HG02610 (cell line): ENCODE measurements at regions not wholly inside any gene's neighbourhood (a gene's known extent, or its start where the extent isn't known, plus 50 kb on each side); places are given as distances from the start of the nearest gene placed in this dataset.
"Not testable (repeated sequence)": the region's sequence is repeated elsewhere in the genome, so short reads cannot be mapped to it uniquely, and the experiment has no call there.

ENCODE experiments used
- ATAC-seq: cut with Tn5 transposase; IDR thresholded peaks from one replicate; pipeline ENCODE4 v1.9.1; 2021; ENCODE audit warnings: mild to moderate bottlenecking, moderate library complexity; ENCODE audit not compliant: unreplicated experiment

DNA sequence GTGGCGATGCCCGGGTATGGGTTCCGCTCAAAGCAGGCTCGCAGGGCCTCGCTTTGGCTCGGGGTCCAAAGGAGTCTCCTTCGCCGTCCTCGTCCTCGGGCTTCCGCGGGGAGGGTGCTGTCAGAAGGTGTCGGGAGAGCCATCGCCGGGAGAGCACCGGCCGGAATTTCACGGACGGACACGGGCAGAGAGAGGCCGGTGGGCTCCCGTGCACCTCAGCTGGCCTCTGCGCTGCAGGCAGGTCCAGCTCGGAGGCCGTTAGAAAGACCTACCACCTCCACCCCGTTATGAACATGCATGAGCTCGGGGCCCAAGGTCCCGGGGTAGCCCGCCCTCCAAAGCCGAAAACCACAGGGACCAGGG is 1846.0 kb upstream of the DEFB115 start:
- not testable (repeated sequence) for ATAC-seq

DNA sequence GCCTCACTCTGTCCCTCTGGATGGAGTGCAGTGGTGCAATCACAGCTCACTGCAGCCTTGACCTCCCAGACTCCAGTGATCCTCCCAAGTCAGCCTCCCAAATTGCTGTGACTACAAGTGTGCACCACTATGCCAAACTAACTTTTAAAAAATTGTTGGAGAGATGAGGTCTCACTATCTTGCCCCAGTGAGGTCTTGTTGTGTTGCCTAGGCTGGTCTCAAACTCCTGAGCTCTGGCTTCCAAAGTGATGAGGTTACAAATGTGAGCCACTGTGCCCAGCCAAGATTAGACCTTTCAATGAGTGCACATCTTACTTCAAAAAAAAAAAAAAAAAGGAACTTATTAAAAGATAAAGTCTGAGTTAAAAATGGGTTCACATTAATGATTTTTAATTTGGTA is 1838.1 kb upstream of the DEFB115 start:
- no peak for ATAC-seq

DNA sequence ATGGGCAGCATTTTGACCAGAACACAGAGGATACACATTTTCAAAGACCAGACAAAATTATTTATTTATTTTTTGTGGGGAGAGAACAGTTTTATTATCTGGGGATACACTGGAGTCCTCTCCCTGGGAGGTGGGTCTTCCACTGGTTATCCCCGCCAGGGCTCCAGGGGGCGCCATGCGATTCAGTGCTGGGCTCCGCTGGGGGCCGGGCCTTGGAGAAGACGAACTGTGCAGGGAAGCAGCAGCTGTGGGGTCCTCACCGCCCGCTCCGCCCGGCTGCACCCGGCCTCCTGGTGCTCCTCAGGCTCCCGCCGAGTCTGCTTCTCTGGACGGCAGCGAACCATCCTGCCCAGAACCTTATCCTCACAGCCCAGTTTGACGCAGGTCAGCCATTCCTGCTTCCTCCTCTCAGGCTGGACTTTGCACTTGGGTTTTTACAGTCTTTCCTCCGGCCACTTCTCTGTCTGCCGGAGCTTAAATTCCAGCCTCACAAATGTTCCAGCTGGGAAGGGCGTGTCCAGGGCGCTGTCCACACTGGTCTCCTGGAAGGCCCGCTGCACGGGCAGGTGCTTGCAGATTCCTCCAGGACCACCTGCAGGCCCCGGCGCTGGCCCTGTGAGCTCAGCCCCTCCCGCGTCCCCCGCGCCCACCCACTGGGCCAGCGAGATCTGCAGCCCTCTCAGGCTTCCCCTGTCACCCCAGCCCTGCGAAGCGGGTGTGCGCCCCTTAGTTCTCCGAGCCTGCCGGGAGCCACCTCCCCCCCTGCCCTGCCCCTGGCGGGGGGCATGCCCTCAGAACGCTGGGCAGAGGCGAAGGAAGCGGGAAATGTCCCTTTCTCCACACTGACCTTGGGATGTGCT is 1830.0 kb upstream of the DEFB115 start:
- no peak for ATAC-seq

DNA sequence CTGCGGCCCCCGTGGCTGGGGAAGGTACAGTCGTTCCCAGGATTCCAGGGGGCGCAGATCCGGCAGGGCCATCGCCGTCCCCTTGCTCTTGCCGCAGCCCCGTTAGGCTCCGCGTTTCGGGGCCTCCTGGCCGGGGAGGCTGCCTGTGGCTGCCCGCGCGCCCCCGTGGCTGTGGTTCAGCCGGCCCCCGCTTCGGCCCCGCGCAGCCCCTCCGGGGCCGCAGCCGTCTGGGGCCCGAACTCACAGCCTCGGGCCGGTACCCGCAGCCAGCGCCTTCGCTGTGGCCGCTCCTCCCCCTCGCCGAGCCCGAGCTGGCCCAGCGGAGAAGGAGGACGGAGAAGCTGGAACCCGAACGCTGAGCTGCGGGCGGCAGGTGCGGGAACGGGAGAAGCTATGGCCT is 1826.9 kb upstream of the DEFB115 start:
- no peak for ATAC-seq

DNA sequence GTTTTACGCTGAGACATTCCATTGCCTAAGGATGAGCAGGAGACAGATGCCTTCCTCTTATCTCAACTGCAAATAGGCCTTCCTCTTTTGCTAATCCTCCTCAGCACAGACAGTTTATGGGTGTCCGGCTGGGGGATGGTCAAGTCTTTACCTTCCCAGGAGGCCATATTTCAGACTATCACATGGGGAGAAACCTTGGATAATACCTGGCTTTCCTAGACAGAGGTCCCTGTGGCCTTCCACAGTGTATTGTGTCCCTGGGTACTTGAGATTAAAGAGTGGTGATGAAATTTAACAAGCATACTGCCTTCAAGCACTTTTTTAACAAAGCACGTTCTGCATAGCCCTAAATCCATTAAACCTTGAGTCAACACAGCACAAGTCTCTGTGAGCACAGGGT is 1816.7 kb upstream of the DEFB115 start:
- ATAC-seq = not testable (repeated sequence)

GRCh38 chr20:29443206-29443781 is 1814.2 kb upstream of the DEFB115 start:
- not testable (repeated sequence) for ATAC-seq

DNA sequence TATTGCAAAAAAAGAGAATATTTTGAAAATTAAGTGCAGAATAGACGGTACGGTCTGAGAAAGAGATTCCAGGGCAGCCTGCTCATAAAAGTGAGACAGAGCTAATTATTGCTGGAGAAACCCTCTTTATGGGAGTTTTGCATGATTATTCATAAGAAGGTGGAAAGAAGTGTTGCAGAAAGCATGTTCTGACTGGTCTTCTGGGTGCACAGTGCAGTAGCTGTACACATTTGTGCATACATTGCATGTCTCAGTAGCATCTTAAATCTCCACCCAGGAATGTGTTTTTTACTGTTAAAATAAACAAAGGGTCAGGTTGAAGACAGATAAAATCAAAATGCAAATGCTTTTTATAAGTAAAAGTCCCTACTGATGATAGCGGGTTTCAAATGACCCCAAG is 1813.6 kb upstream of the DEFB115 start:
- peak; percentile 81 for ATAC-seq

DNA sequence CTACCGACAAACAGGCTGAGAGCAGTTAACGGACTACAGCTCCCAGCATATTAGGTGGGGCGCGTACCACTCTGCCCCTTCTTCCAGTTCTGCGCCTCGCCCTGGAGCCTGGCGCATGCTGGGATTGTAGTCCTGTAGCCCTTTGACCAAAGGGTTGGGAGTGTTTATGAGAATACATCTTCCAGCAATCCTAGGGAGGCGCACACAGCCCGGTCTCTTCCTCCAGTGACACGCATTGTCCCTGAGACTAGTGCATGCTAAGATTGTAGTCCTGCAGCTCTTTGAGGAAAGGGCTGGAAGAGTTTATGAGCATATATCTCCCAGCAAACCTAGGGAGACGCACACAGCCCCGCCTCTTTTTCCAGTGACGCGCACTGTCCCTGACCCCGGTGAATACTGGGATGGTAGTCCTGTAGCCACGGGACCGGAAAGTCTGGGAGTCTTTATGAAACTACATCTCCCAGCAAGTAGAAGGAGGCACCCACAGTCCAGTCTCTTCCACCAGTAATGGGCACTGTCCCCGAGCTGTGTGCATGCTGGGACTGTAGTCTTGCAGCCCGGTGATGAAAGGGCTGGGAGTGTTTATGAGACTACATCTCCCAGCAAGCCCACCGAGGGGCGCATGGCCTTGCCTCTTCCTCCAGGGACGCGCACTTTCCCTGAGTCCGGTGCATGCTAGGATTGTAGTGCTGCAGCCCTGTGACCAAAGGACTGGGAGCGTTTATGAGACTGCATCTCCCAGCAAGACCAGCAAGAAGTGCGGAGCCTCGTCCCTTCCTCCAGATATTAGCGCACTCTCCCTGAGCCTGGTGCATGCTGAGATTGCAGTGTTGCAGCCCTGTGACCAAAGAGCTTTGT is 1812.2 kb upstream of the DEFB115 start:
- not testable (repeated sequence) for ATAC-seq

GRCh38 chr20:29447517-29448484 is 1809.7 kb upstream of the DEFB115 start:
- not testable (repeated sequence) for ATAC-seq

GRCh38 chr20:29448806-29449470 is 1808.5 kb upstream of the DEFB115 start:
- no peak for ATAC-seq

- ATAC-seq = no peak
Observed at GRCh38 chr20:29452186-29452585, 1805.3 kb upstream of the DEFB115 start.

GRCh38 chr20:29456987-29457693 is 1800.3 kb upstream of the DEFB115 start:
- ATAC-seq = not testable (repeated sequence)

GRCh38 chr20:29472606-29473005 is 1784.9 kb upstream of the DEFB115 start:
- no peak for ATAC-seq

DNA sequence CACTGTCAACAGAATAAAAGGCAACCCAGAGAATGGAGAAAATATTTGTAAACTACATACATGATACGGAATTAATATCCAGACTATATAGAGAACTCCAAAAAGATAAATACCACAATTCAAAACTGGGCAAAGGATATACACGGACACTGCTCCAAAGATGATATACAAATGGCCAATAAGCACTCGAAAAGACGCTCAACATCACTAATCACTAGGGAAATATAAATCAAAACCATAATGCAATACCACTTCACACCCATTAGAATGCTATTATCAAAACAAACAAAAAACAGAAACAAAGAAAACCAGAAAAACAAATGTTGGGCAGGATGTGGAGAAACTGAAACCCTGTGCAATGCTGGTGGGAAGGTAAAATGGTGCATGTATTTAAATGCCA is 1764.6 kb upstream of the DEFB115 start:
- ATAC-seq = not testable (repeated sequence)

GRCh38 chr20:29496767-29497166 is 1760.7 kb upstream of the DEFB115 start:
- not testable (repeated sequence) for ATAC-seq

GRCh38 chr20:29497261-29497671 is 1760.2 kb upstream of the DEFB115 start:
- ATAC-seq = peak; percentile 85

DNA sequence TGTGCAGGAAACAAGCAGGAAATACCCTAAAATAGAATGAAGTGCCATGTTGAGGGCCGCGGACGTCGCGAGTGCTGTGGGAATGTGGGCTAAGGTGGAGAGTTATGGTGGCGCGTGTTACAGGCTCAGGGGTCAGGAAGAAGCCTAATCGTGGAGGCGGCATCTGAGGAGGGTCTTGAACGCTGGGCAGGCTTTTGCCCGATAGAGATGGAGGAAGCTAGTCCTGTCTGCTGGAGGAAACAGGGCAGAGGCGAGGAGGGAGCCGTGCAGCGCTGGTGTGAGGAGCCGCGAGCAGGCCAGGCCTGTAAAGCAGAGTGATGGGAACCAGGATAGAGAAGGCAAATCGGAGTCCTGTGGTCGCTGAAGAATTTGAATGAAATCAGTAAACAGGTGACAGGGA is 1759.8 kb upstream of the DEFB115 start:
- not testable (repeated sequence) for ATAC-seq

DNA sequence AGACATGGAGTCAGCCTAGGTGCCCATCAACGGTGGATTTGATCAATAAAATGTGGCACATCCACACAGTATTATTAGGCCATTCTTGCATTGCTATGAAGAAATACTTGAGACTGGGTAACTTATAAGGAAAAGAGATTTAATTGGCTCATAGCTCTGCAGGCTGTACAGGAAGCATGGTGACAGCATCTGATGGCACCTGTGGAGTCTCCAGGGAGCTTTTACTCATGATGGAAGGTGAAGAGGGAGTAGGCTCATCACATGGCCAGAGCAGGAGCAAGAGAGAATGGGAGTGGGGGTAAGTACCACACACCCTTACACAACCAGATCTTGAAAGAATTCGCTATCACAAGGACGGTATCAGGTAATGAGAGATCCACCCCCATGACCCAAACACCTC is 1756.7 kb upstream of the DEFB115 start:
- ATAC-seq = not testable (repeated sequence)

DNA sequence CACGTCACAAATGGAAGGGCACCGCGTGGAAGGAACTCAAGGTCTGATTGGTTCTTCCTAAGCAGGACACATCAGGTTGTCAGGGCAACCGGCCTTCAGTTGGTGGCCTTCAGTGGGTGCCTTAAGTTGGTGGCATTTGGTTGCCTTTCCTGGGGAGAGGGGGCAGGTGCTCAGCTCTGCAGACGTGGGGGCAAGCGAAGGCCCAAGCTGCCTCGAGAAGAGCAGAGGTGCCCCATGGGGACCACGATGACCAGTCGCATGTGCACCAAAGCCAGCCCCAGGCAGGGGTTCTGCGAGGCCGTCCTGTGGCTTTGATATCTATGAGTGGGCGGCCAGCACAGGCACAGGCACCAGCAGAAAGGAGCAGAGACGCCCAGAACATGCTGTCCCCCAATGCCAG is 1742.8 kb upstream of the DEFB115 start:
- not testable (repeated sequence) for ATAC-seq
